Endometrium (tissue), 2 donors: ENCODE measurements at regions not wholly inside any gene's neighbourhood (a gene's known extent, or its start where the extent isn't known, plus 50 kb on each side); places are given as distances from the start of the nearest gene placed in this dataset.
"Not testable (repeated sequence)": the region's sequence is repeated elsewhere in the genome, so short reads cannot be mapped to it uniquely, and the experiment has no call there.

Source experiments
- FAIRE-seq: peaks from 2 replicates; lab custom pipeline; 2012; peaks lifted over from hg19 to GRCh38; lab: Jason Lieb, UNC
- donor health status: control.
- donor health status: control.

DNA sequence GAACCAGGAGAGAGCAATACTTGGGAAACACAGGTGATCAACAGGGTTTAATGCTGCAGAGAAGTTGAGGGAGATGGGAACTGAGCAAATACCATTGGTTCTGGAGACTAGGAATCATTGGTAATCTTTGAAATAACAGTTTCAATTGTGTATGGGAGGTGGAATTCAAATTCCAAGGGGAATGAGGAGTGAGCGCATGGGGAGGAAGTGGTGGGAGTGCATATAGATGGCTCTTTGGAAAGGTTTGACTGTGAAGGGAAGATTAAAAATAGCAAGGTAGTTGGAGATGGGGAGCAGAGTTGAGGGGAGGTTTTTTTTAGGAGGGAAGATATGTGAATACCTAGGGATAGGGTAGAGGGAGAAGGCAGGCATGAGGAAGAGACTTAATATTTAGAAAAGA is 51.1 kb upstream of the ROPN1 start:
- no peak for FAIRE-seq

DNA sequence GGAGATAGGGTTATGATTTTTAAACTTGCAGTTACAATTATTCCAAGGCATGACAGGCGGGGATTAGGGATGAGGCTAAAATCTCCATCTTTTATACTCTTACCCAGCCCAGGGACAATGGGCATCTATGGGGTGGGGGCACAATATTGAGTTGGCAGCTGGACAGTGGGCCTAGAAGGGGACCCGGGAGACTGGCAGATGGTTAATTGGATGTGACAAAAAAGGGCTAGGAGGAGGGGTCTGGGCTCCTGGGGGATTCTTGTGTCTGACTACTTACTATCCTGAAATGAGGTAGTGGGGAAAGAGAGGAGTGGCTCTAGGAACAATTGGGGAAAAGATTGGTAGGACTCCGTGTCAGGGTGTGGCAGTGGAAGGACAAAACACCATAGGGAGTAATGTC is 53.0 kb upstream of the ROPN1 start:
- FAIRE-seq: no peak

DNA sequence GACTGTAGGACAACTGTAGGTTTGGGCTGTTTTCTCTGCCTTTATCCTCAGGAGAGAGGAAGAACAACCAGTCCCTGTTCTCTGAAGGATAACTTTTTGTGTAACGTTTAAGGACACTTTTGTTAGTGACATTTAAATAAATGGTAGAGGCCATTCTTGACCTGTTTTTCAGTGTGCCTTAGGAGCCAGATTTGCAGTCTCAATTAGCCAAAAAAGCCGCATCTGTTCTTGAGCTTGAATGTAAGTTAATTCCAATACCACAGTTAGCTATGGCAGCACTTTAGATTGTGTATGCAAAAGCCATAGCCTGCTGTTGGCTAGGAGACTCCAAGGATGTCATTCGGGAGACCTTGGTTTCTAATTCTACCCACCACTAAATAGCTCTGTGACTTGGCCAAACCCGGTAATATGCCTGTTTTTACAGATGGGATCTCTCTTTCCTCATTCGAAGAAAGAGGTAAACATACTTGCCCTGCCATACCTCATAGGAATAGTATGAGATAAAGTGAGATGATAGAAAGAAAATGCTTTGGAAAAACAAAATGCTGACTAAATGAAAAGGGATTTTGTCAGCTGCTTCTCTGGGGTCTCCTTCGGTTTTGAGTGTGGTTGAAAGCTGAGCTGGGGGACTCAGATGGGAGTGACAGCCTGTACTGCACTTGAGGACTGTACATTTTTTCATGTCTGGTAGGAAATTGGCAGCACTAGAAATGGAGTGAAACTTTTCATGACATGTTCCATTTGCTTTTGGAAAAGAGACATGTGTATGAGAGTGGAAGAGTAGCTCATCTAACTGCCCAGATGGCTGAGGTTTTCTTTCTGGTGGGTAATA is 57.3 kb upstream of the ROPN1 start:
- no peak for FAIRE-seq

DNA sequence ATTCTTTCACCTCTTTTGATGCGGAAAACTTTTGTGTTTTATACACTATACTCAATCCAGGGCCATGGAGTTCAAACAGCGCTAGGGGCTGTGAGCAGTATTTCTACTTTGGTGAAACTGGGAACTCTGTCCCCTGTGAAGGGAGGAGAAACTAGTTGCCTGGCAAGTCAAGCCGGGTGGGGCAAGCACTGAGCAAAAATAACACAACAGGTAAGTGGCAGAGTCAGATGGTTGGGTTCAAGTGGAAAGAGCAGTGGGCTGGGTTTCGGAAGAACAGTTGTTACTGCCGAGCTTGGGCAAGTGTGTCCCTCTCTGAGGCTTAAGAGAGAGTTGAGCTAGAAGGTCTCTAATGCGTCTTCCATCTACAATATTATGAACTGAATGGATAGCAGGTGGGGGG is 59.7 kb upstream of the ROPN1 start:
- no peak for FAIRE-seq

DNA sequence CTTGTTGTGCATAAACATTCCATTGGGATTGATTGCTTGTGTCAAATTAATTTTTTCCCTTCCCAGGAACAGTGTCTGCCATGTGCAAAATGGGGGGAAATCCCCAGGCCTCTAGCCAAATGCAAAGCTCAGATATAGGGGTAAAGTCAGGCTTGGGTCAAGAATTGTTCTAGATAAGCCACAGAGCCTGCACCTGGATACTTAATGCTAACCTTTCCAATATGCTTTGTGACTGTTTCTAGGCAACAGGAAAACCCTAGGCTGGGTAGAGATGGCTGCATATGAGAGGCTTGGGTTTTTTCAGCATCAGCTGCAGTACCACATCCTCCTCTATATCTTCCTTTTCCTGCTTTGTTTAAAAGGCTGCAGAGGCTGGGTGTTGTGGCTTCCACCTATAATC is 61.9 kb upstream of the ROPN1 start:
- no peak for FAIRE-seq

DNA sequence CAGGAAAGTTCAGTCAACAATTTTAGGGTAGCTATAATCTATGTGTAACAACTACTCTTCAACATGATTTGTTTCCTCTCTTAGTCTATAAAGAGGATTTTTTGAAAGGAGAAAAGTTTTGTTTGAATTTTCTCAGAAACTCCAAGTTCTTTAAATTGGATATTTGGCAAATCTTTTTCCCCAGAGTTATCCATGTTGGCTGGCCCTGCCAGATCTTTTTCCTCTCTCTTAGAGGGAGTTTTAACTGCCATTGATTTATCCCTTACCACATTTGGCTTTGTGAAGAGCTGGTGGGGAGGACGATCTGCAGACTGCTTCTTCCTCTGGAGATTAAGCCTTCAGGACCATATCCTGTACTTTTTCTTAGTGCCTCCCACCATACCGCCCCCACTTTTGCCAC is 64.9 kb upstream of the ROPN1 start:
- no peak for FAIRE-seq

DNA sequence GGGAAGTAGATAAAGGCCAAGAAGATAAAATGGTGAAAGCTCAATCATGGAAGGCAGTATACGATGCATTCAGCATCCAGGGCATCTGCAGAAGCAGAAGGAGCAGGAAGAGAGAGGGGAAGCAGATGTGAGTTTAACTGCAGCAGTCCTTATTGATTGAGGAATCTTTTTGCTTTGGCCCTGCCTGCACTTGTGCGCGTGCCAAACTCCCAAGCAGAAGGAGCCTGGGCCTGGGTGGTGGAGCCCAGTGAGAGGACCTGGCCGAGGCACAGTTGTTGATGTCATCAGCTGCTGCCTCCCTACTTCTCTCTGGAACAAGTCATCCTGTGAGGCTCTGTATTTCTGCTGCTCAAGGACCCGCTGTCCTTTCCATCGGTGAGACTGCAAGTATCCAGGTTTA is 65.5 kb upstream of the ROPN1 start:
- FAIRE-seq: no peak

DNA sequence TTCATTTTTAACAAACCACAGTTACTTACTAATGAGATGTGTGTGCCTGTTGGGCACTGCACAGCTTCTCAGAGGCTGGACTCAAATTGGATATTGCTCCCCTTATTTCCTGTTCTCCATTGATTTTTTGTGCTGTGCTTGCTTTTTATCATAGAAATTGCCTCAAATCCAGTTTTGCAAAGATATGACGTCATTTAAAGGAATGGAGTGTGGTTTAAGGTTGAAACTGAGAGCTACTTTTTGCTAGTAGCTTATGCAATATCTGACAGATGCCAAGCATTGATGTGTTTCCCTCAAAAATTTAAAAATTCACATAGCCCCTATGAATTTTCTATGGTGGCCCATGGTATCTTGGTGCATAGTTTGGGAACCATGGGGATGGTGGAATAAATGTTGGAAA is 67.7 kb upstream of the ROPN1 start:
- FAIRE-seq: no peak

DNA sequence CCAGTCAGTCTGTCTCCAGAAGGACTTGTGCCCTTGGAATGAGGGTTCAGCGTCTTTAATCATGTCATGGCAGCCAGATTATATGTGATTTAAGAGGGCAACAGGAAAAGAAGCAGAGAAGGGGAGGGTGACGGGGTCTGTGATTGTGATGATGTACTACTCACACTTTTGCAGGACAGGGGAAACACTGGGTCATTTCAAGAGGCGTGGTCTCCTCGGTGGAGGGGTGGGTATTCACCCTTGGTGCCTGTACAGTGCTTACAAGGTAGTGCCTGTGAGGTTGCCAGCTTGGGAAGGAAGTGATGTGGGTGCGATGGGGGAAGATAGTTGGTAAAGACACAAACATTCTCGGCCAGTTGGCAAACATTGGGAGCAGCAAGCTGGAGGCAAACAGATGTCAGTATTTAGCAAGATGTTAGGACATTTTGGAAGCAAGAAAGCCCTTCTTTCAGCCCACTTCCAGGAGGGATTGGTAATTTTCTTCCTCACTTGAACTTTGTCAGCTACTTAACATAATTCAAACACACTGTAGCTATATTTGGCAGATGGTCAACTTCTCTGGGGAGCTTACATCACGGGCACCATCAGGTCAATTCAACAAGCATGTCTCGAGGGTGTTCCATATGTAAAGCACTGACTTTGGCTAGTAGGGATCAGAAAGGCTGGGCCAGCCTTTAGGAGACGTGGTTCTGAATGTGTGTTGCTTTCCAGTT is 71.4 kb upstream of the ROPN1 start:
- no peak for FAIRE-seq

DNA sequence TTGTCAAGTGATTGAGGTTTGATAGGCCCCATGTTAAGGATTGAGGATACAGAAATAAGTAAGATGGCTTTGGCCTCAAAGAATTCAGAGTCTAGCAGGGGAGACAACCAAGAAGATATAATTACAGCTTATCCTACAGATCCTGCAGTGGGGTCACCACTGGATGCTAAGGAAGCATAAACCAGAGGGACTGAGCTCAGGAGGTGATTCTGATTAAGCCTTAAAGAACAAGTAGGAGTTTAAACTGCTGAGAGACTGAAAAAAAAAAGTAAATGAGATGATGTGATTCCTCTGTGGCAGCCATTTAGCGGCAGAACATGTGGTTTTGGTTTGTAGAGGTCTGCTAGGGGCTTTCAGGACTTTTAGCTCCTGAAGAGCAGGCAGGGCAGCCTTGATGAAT is 72.1 kb upstream of the ROPN1 start:
- no peak for FAIRE-seq

DNA sequence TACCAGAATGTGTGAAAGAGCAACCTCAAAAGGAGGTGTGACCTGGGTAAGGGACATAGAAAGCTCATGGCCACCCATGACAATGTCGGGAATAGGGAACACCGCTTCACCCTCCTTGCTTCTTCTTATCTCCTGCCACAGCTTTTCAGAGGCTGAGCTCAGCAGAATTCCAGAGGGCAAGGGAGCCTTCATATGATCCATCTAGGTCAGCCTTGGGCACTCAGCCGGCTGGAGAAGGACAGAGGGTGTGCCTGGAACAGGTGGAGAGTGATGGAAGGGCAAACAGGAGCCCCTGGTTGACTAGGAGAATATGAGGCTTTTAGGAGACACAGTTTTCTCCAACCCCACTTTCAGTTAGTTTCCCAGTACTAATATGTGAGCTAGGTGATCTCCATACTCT is 74.6 kb upstream of the ROPN1 start:
- not testable (repeated sequence) for FAIRE-seq

DNA sequence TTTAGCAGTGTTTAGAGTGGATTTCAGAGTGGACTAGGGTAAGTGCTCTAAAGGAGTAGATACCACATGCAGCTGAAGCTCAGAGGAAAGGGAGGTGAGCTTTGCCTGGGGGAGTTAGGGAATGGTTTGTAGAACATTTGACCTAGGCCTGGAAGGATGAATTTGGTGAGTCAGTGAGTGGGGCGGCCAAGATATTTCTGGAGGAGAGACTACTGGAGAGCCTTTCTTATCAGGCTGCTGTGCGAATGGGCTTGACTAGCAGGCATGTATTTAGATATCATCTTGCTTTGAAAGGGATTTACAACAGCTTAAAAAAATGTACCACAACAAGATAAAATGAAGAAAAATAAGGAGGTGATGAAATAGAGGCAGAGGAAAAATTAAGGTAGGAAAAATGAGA is 77.8 kb upstream of the ROPN1 start:
- FAIRE-seq: peak; percentile 59

DNA sequence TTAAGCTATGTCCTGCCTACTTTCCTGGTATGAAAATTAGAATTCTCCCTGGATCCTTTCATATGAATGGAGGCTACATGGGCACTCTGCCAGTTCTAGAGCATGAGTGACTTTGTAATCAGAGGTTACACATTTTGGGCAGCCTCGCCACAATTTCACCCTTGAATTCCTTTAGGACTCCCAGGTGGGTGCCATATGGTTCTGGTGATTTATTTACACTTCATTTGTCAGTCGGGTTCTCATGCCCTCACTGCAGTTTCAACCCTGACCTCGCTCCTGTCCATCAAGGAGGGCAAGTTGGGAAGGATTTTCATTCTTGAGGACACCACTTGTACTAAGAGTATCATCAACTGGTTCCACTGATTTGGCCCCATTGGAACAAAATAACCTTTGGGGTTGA is 83.2 kb upstream of the ROPN1 start:
- not testable (repeated sequence) for FAIRE-seq

DNA sequence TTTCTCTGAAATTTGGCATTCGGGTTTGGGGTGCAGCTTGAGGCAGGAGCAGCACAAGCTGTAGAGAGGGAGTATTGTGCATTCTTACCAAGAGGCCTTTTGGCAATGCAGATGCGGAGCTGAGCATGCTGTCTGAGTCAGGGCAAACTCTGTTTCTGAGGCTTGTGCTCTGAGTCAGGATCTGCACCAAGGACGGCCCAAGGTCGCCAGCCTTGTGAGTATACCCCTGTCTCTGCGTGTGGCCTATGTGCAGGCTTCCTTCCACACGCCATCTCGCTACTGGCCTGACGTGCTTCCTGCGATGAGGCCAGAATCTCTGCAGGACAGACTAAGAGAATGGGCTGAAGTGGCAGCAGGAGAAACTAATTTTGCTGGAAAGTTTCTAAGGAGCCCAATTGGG is 83.8 kb upstream of the ROPN1 start:
- FAIRE-seq: no peak

DNA sequence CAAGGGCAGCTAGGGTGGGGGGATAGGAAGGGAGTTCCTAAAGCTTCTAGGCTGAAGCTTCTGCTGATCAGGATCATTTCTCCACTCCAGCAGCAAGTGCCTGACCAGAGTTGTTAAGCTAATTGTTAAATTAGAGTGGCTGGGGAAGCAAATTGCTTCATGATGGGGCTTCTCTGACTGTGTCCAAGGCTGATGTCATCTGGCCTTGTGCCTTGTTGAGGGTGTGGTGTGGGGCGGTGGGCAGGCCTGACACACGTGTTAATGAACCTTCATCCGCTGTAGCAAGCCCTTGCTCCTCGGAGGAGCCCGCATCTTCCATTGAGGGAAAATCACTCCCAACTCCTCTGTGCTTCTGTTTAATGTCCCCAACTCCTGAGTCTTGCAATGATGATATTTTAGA is 84.3 kb upstream of the ROPN1 start:
- no peak for FAIRE-seq

DNA sequence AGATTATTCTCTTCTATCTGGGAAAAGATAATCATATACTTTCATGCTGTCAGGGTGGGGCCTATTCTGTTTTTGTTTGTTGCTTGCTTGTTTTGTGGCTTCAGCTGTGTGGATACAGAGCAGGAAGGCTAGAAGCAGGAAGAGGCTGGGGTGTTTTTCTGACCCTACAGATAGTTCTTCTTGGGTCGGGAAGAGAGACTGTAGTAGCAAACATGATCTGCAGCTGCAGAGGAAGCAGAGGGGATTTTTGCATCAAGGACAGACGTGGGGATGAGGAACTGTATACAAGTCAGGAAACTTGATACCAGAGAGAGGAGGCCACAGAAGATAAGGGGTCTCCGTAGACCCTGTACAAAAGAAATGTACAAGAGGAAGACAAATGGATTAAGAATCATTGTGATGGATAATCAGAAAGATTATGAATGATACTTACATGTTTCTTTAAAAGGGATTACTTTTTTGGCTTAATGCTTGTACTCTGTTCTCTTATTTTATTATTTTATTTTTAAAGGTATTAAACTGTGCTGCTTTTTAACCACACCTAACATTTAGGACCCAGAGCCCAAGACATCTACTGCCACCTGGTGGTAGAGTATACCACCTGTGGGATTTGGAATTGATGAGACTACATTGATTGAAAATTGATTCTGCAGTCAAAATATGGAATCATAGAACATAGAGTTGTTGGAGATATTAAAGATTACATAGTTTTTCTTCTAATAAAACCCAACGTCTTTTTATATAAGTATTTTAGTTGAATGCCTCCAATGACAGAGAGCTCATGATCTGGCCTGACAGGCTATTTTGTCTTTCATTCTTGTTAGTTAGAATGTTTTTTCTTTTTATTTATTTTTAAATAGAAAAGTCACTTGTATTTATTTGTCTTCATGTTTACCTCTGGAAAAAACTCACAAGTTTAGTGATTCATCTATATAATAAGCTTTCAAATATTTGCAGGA is 87.3 kb upstream of the ROPN1 start:
- FAIRE-seq: peak; percentile 93

DNA sequence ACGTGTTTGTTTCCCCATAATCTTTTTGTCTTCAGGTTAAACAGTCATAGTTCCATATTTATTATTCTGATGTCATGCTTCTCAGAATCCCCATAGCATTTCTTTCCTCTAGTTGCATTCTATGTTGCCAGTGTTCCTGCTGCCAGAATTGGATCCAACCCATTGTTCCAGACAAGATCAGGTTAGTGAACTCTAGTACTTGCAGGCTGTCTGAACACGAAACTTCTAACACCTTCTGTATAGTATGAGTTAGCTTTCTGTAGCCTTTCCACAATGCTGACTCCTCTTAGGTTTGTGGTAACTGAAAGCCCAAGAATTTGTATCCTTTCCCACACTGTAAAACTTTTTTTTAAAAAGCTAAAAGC is 88.0 kb upstream of the ROPN1 start:
- no peak for FAIRE-seq

DNA sequence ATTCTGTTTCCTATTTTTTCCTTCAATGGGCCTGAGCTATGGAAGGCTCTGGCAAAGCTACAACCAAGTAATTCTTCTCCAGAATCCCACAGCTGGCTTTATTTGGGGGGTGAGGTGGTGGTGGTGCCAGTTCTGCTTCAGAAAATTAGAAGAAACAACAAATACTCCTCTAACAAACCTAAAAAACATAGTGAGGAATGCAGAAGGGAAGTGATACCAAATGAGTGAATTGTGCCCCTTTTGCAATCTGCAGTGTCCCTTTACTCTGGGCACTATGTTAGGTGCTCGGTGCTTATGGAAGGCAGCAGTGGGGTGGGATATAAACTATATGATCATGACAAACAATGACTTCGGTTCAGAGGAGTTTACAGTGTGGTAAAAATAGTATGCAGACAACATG is 90.4 kb upstream of the ROPN1 start:
- no peak for FAIRE-seq

DNA sequence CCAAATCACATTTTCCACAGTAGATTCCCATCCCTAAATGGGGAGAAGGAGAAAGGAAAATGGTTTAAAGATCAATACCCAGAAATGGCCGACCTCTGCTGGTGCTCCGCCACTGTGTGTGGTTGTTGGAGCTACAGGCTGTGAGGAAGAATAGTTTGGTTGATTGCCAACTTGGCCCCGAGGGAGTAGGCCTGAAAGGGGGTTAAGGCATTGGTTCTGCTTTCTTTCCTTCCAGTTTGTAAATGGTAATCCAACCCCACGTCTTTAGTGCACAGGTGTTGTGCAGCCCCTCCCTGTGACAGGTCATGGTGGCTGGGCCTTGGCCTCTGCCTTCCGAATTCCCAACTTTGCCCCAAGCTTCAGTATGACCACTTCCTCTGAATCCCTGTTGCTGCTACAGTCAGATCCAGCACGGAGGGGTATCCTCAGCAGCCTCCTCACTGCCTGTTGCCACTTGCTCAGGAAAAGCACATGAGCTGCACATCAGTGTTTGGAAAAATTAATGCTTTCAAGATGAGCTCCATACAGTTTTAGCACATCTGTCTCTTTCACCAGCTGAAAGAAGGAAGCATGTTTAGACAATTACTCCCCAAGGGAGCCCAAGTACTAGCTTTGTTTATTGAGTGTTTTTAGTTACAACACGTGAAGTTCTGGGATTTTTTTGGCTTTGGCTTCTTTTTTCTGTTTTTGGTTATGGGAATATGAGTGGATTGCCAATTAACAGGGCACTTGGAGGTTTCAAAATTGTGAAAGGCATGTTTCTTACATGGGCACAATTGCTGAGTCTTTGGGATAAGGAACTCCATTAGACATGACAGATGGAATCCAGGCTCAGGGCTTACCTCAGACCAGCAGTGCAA is 92.3 kb upstream of the ROPN1 start:
- FAIRE-seq: peak; percentile 98

DNA sequence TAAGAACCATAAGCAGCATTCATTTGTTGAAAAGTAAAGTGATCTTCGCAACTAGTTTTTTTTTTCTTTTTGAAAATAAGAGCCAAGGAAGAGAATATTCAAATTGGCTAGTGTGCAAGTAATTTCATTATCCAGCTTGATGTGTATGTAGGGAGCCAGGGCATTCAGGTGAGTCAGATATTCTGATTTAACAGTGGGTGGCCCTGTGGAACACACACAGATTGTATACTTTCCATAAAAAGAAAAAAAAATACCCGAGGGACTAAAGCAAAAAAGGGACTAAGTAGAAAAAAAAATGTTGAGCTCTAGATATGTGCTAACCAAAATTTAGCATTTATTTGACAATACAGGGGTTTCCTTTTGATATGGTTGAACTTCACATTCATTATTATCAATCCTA is 96.9 kb upstream of the ROPN1 start:
- FAIRE-seq: no peak

DNA sequence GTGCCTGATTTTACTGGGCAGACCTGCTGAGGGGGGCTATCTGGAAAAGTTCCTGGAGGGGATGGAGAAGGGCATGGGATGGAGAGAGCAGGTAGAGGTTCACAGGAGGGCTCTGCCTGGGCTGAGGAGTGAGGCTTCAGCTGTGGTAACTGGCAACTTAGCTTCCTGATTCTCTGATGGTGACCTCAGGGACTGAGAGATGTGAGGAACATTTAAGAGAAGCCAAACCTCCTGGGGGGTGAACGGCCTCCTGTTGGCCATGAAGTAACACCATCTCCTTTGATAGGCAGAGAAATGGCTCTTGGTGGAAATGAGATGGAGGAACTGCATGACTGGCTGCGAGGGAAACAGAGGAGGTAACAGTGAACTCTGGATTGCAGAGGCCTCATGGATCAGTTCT is 97.3 kb upstream of the ROPN1 start:
- FAIRE-seq: no peak

DNA sequence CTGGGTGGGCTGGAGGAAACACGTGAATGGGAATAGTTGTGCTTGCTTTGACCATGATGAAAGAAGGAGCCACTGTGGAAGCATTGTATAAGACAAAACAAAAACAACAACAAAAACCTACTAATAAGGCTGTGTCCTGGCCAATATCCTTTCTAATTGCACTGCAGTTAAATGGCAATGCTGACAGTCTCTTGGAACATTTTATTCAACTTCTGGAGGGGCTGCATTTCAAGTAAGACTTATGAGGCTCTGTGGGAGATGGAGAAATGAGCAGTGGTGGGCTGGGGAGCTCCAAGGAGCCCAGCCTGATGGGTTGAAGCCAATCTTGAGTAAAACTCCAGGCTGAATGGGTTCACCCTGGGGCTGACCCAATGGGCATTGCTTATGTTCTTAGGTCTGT is 99.8 kb upstream of the ROPN1 start:
- no peak for FAIRE-seq
